Panc1 (cell line): ENCODE measurements at regions not wholly inside any gene's neighbourhood (a gene's known extent, or its start where the extent isn't known, plus 50 kb on each side); places are given as distances from the start of the nearest gene placed in this dataset.

Experiments used
- ATAC-seq: fragments of 200-7000 bp; cut with Tn5 transposase; 2 replicates; pipeline ENCODE4 v1.9.1; 2020; ENCODE audit warnings: mild to moderate bottlenecking, moderate library complexity
- BruUV-seq: library from RNA; stranded (reverse); fragments of 400-500 nt; replicated peaks from 2 replicates; lab custom pipeline; 2021; lab: Mats Ljungman, UMichigan
- CTCF ChIA-PET: fragments of 300-600 bp; sonication (Branson Sonifier 250); formaldehyde crosslinking; loops from one replicate; lab custom pipeline; 2022; ENCODE audit warnings: antibody characterized with exemption; lab: Charles Lee
- POLR2A ChIA-PET: fragments of 300-600 bp; sonication (Branson Sonifier 250); formaldehyde crosslinking; loops from one replicate; lab custom pipeline; 2022; ENCODE audit warnings: antibody characterized with exemption; lab: Charles Lee
- DNase-seq: peaks from one replicate; pipeline ENCODE4 v3.0.0-alpha.2; 2010; ENCODE audit warnings: low read depth, low spot score
- H3K27ac ChIP-seq: 2 replicates; pipeline ENCODE4 v1.5.1; 2011; ENCODE audit warnings: mild to moderate bottlenecking, low read length, inconsistent platforms
- H3K27me3 ChIP-seq: fragments of 200-500 bp; sonication (Bioruptor generic); 2 replicates; pipeline ENCODE4 v1.6.0; 2014; ENCODE audit warnings: low read length, inconsistent platforms; ENCODE audit not compliant: control insufficient read depth, insufficient read depth
- H3K36me3 ChIP-seq: fragments of 200-500 bp; sonication (Bioruptor generic); 2 replicates; pipeline ENCODE4 v1.5.1; 2014; ENCODE audit warnings: inconsistent platforms, mild to moderate bottlenecking, low read length, moderate library complexity; ENCODE audit not compliant: control insufficient read depth, insufficient read depth
- H3K4me1 ChIP-seq: 2 replicates; pipeline ENCODE4 v1.5.1; 2011; ENCODE audit warnings: inconsistent platforms, mild to moderate bottlenecking, low read length, moderate library complexity; ENCODE audit not compliant: control insufficient read depth, insufficient read depth
- H3K4me3 ChIP-seq, 2 experiments: 2 replicates each; pipeline ENCODE4 v1.5.1; 2011 to 2012; ENCODE audit warnings: low read depth in 2 of 2, low read length in 2 of 2, mild to moderate bottlenecking in 2 of 2, inconsistent platforms in 1 of 2, moderate library complexity in 1 of 2
- H3K9me3 ChIP-seq: fragments of 200-500 bp; sonication (Bioruptor generic); 2 replicates; pipeline ENCODE4 v1.5.1; 2014; ENCODE audit warnings: low read depth, mild to moderate bottlenecking, inconsistent platforms, low read length, moderate library complexity; ENCODE audit not compliant: control insufficient read depth, insufficient read depth
- CTCF ChIP-seq: fragments of 450-650 bp; IDR thresholded peaks from 2 replicates; pipeline ENCODE4 v1.5.1; 2017; ENCODE audit warnings: mild to moderate bottlenecking
- POLR2AphosphoS5 ChIP-seq: IDR thresholded peaks from 2 replicates; pipeline ENCODE4 v1.6.1; 2012; ENCODE audit warnings: mild to moderate bottlenecking, low read depth, low read length, moderate library complexity
- REST ChIP-seq, 2 experiments: IDR thresholded peaks; 2 replicates each; pipeline ENCODE4 v1.6.1; 2011 to 2012; ENCODE audit warnings: low read depth in 2 of 2, control low read depth in 1 of 2, low read length in 1 of 2, mild to moderate bottlenecking in 1 of 2, moderate library complexity in 1 of 2; ENCODE audit not compliant: insufficient read depth in 1 of 2
- SIN3A ChIP-seq: IDR thresholded peaks from 2 replicates; pipeline ENCODE4 v1.6.1; 2012; ENCODE audit warnings: low read depth, mild to moderate bottlenecking, low read length, moderate library complexity, borderline replicate concordance; ENCODE audit not compliant: insufficient read depth
- TCF7L2 ChIP-seq: IDR thresholded peaks from 2 replicates; pipeline ENCODE4 v1.6.1; 2011; ENCODE audit warnings: mild to moderate bottlenecking, low read depth, low read length, inconsistent platforms
- in situ Hi-C: cut with HindIII; loops from 2 replicates; pipeline ENCODE4 v1.10.0; 2016; ENCODE audit warnings: low sequenced_read_pairs, low pct_unique_long_range_greater_than_20kb
- intact Hi-C: fragments of 100-400 bp; cut with micrococcal nuclease; formaldehyde crosslinking; loops from one replicate; pipeline ENCODE4 v1.10.0; 2022; ENCODE audit not compliant: unreplicated experiment

DNA sequence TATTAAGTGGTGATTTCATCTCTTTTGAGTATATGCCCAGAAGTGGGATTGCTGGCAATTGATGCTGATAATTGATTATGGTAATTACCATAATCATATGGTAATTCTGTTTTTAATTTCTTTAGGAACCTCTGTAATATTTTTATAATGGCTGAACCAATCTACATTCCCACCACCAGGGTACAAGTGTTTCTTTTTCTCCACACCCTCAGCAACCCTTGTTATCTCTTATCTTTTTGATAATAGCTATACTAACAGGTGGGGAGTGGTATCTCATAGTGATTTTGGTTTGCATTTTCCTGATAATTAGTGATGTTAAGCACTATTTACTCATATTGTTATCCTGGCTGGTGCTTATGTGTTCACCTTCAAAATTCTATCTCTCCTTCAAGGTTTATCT, 212.6 kb downstream of the FMR1NB start:
- intact Hi-C loops = no loop called here
- no peak overlapping the region for H3K27ac ChIP-seq
- H3K4me3 ChIP-seq = no peak overlapping the region
- DNase-seq = no peak
- no peaks in the 10 kb centered on the region for H3K36me3 ChIP-seq
- no peaks in the 10 kb centered on the region for H3K27me3 ChIP-seq
- no TSS peak for BruUV-seq
- H3K9me3 ChIP-seq = no peaks in the 10 kb centered on the region
- TF ChIP-seq TCF7L2 (no peak), REST (IDR thresholded peaks at IDR 0.05; ENCODE audit: insufficient read depth in 1 of 2, low read depth in 2 of 2, low read length in 1 of 2) (no peak), CTCF (no peak)
- H3K4me1 ChIP-seq = no peaks in the 10 kb centered on the region
- ATAC-seq = no peak
- CTCF ChIA-PET = no interaction called here
- in situ Hi-C loops = no loop called here
- POLR2A ChIA-PET = no interaction called here

- ChIA-PET POLR2A (no interaction called here), CTCF (no interaction called here)
- ATAC-seq (no peak), DNase-seq (no peak)
- in situ Hi-C loops = no loop called here
- H3K36me3 ChIP-seq = no peaks in the 10 kb centered on the region
- no peak for TF ChIP-seq REST (IDR thresholded peaks at IDR 0.05; ENCODE audit: insufficient read depth in 1 of 2, low read depth in 2 of 2, low read length in 1 of 2)
- TF ChIP-seq POLR2AphosphoS5 = no peak
- no peak for TF ChIP-seq SIN3A
- no peak for TF ChIP-seq TCF7L2
- TF ChIP-seq CTCF = no peak
- no peaks in the 10 kb centered on the region for H3K9me3 ChIP-seq
- H3K27ac ChIP-seq = no peak overlapping the region
- H3K4me1 ChIP-seq = no peaks in the 10 kb centered on the region
- no peaks in the 10 kb centered on the region for H3K27me3 ChIP-seq
- no peak overlapping the region for H3K4me3 ChIP-seq
- no TSS peak for BruUV-seq
- intact Hi-C loops = no loop called here
Observed at GRCh38 chrX:148203531-148203930, 222.4 kb downstream of the FMR1NB start.
